Mammary epithelial cell (primary cell): ENCODE measurements at regions not wholly inside any gene's neighbourhood (a gene's known extent, or its start where the extent isn't known, plus 50 kb on each side); places are given as distances from the start of the nearest gene placed in this dataset.

ENCODE experiments used
- EZH2 ChIP-seq: IDR thresholded peaks from 2 replicates; pipeline ENCODE4 v1.6.1; 2012; ENCODE audit warnings: low read length, inconsistent platforms, borderline replicate concordance
- TF ChIP-seq, protein P1 (sequence below), 2 donors: IDR thresholded peaks in 1 of 2; conservative IDR thresholded peaks in 1 of 2; 2 replicates each; pipeline ENCODE4 v1.5.1; 2011 to 2012; ENCODE audit warnings: inconsistent platforms in 2 of 2, low read length in 2 of 2, mild to moderate bottlenecking in 2 of 2, control low read depth in 1 of 2, low read depth in 1 of 2; ENCODE audit not compliant: insufficient read depth in 1 of 2; ENCODE audit errors: extremely low read depth in 1 of 2

DNA sequence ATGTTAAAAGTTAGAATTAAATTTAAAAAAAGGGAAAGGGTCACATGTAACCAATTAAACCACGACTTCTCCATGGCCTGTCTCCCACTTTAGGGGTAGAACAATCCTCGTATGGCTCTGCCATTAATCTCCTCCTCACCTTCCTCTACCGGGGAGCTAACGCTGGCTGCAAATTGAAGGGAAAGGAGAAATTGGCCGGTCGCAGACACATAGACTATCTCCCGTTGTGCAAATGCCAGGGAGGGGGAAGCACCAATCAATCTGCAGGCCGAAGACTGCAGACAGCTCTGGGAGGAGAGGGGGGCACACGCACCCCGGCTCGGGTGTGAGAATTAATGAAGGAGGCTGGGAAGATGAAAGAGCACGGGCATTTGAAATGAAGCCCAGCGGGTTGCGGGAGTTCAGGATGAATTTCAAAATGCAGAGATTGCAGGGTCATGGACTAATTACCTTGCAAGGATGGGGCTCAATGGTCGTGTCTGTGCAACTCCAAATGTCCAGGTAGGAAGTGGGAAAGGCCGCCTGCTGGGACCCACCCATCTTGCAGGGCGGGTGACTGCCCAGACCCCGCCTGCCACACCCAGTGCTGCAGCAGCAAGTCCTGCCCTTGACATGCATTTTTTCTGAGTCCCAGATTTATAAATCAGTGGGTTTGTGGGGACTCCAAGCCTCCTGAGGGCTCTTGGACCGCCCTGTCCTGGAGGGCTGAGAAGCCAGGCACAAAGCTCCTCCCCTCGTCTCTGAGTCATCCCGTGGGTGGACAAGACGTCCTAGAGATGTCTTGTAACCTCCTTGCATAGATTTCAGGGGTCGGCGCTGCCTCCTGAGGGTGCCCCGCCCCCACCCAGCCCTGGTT, 534.2 kb downstream of the TBC1D22A start:
- TF ChIP-seq, protein P1, sequence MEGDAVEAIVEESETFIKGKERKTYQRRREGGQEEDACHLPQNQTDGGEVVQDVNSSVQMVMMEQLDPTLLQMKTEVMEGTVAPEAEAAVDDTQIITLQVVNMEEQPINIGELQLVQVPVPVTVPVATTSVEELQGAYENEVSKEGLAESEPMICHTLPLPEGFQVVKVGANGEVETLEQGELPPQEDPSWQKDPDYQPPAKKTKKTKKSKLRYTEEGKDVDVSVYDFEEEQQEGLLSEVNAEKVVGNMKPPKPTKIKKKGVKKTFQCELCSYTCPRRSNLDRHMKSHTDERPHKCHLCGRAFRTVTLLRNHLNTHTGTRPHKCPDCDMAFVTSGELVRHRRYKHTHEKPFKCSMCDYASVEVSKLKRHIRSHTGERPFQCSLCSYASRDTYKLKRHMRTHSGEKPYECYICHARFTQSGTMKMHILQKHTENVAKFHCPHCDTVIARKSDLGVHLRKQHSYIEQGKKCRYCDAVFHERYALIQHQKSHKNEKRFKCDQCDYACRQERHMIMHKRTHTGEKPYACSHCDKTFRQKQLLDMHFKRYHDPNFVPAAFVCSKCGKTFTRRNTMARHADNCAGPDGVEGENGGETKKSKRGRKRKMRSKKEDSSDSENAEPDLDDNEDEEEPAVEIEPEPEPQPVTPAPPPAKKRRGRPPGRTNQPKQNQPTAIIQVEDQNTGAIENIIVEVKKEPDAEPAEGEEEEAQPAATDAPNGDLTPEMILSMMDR (conservative IDR thresholded peaks at IDR 0.05 in 1 of 2, IDR thresholded peaks at IDR 0.05 in 1 of 2; ENCODE audit: extremely low read depth in 1 of 2, insufficient read depth in 1 of 2, low read depth in 1 of 2, low read length in 2 of 2) = no peak
- no peak for TF ChIP-seq EZH2
